ENCODE measurements at regions not wholly inside any gene's neighbourhood (a gene's known extent, or its start where the extent isn't known, plus 50 kb on each side); places are given as distances from the start of the nearest gene placed in this dataset.

DNA sequence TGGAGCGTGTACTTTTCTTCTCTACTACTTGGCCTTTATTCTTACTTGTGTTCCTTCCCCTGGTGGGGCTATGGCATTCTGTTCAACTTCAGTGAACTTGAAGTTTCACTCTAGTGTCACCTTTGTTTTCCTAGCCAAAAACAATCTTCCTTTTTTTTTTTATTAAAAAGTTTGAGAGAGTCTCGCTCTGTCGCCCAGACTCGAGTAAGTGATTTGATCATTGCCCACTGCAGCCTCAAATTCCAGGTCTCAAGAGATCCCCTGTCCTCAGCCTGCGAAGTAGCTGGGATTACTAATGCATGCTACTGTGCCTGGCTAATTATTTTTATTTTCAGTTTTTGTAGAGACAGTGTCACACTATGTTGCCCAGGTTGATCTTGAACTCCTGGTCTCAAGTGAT lies 124.8 kb downstream of the SST start:
- TF ChIP-seq, protein P1, sequence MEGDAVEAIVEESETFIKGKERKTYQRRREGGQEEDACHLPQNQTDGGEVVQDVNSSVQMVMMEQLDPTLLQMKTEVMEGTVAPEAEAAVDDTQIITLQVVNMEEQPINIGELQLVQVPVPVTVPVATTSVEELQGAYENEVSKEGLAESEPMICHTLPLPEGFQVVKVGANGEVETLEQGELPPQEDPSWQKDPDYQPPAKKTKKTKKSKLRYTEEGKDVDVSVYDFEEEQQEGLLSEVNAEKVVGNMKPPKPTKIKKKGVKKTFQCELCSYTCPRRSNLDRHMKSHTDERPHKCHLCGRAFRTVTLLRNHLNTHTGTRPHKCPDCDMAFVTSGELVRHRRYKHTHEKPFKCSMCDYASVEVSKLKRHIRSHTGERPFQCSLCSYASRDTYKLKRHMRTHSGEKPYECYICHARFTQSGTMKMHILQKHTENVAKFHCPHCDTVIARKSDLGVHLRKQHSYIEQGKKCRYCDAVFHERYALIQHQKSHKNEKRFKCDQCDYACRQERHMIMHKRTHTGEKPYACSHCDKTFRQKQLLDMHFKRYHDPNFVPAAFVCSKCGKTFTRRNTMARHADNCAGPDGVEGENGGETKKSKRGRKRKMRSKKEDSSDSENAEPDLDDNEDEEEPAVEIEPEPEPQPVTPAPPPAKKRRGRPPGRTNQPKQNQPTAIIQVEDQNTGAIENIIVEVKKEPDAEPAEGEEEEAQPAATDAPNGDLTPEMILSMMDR (IDR thresholded peaks at IDR 0.05; ENCODE audit: extremely low read depth in 1 of 2, insufficient read depth in 1 of 2, low read depth in 1 of 2, low read length in 2 of 2), result no peak
- TF ChIP-seq EZH2 (IDR thresholded peaks at IDR 0.05; ENCODE audit: borderline replicate concordance, low read depth, low read length, severe bottlenecking), result no peak
- no peak for TF ChIP-seq POLR2AphosphoS5 (IDR thresholded peaks at IDR 0.05; ENCODE audit: insufficient read depth, low read depth, low read length)
- TF ChIP-seq, protein P2, sequence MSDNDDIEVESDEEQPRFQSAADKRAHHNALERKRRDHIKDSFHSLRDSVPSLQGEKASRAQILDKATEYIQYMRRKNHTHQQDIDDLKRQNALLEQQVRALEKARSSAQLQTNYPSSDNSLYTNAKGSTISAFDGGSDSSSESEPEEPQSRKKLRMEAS (IDR thresholded peaks at IDR 0.05; ENCODE audit: insufficient read depth, insufficient read length), result no peak
- no peak for TF ChIP-seq MYC (IDR thresholded peaks at IDR 0.05; ENCODE audit: low read depth, low read length)
- TF ChIP-seq GATA2 (IDR thresholded peaks at IDR 0.05; ENCODE audit: insufficient read depth, insufficient read length, low read depth, low read length), result no peak
- TF ChIP-seq FOS (IDR thresholded peaks at IDR 0.05; ENCODE audit: borderline replicate concordance, insufficient read depth, low read length), result no peak
- TF ChIP-seq POLR2A (IDR thresholded peaks at IDR 0.05; ENCODE audit: low read depth, low read length), result no peak
